ENCODE measurements at regions not wholly inside any gene's neighbourhood (a gene's known extent, or its start where the extent isn't known, plus 50 kb on each side); places are given as distances from the start of the nearest gene placed in this dataset.

DNA sequence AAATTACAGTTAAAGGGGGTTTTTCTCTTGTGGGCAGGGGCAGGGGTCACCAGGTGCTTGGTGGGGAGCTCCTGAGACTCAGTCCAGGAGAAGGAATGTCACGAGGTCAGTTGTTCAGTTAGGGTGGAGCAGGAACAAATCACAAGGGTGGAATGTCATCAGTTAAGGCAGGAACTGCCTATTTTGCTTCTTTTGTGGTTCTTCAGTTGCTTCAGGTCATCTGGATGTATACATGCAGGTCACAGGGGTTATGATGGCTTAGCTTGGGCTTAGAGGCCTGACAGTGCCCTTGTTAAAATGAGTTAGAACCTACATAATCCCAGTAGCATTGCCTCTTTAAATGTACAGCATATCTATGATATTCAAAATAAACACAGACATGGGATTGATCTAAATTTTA, 120.2 kb upstream of the CHD2 start:
- no peak for FAIRE-seq
- no peak overlapping the region for H2BK15ac ChIP-seq (ENCODE audit: low read length)
- TF ChIP-seq ZNF274 (IDR thresholded peaks at IDR 0.05; ENCODE audit: borderline replicate concordance, extremely low read depth, low read length) (no peak), ASH2L (IDR thresholded peaks at IDR 0.05; ENCODE audit: low read length) (no peak), BCL11A (IDR thresholded peaks at IDR 0.05; ENCODE audit: low read depth in 2 of 2, low read length in 2 of 2) (no peak), POLR2A (IDR thresholded peaks at IDR 0.05; ENCODE audit: control extremely low read depth in 1 of 2, low read depth in 2 of 2, low read length in 2 of 2) (no peak), RBBP5 (IDR thresholded peaks at IDR 0.05; ENCODE audit: borderline replicate concordance, low read depth, low read length) (no peak), EP300 (IDR thresholded peaks at IDR 0.05; ENCODE audit: borderline replicate concordance in 1 of 2, low read depth in 2 of 2, low read length in 2 of 2) (no peak), HDAC6 (IDR thresholded peaks at IDR 0.05; ENCODE audit: low read depth, low read length) (no peak), SP4 (IDR thresholded peaks at IDR 0.05; ENCODE audit: low read length) (no peak), CHD2 (IDR thresholded peaks at IDR 0.05; ENCODE audit: low read length) (no peak), POU5F1 (IDR thresholded peaks at IDR 0.05; ENCODE audit: low read depth, low read length) (no peak), TAF1 (IDR thresholded peaks at IDR 0.05; ENCODE audit: low read depth, low read length) (no peak), CHD1 (IDR thresholded peaks at IDR 0.05; ENCODE audit: low read depth, low read length) (no peak), BACH1 (IDR thresholded peaks at IDR 0.05; ENCODE audit: low read length) (no peak), BRCA1 (IDR thresholded peaks at IDR 0.05; ENCODE audit: low read depth, low read length) (no peak), NANOG (IDR thresholded peaks at IDR 0.05; ENCODE audit: insufficient read depth, low read depth, low read length, poor library complexity, severe bottlenecking) (no peak), POLR2AphosphoS5 (IDR thresholded peaks at IDR 0.05; ENCODE audit: low read depth, low read length) (no peak), KDM1A (IDR thresholded peaks at IDR 0.05; ENCODE audit: borderline replicate concordance, low read length) (no peak)

More for the DNA sequence above, 120.2 kb upstream of the CHD2 start:
- H3K4me2 ChIP-seq (ENCODE audit: insufficient read depth in 1 of 2, low read depth in 2 of 2, low read length in 2 of 2): no peak overlapping the region
- no peak overlapping the region for H3K56ac ChIP-seq (replicated peaks; ENCODE audit: insufficient read length, low read depth, low read length)
- no peak overlapping the region for H2AK5ac ChIP-seq (ENCODE audit: low read depth, low read length)
- H2BK12ac ChIP-seq (ENCODE audit: low read depth, low read length): no peak overlapping the region
- H2BK120ac ChIP-seq (replicated peaks; ENCODE audit: low read depth, low read length): no peak overlapping the region
- no peak overlapping the region for H3K4ac ChIP-seq (replicated peaks; ENCODE audit: insufficient read length, low read depth, low read length)
- H4K8ac ChIP-seq (ENCODE audit: extremely low read depth, insufficient read depth, low read length): no peak overlapping the region
- H3K23me2 ChIP-seq (ENCODE audit: low read depth, low read length): no peaks in the 10 kb centered on the region
- peaks cover 0 to 5% of the 10 kb centered on the region in 2 experiments; a peak in 1 of 4 replicates for H3K9me3 ChIP-seq (ENCODE audit: insufficient read depth in 2 of 2, low read depth in 1 of 2, low read length in 1 of 2)
- H3K4me3 ChIP-seq (ENCODE audit: extremely low read depth in 1 of 4, insufficient read depth in 2 of 4, low read depth in 3 of 4, low read length in 4 of 4): no peak overlapping the region
- no peak overlapping the region for H2BK5ac ChIP-seq (ENCODE audit: low read depth, low read length)
- H3K18ac ChIP-seq (ENCODE audit: extremely low read depth, low read length): no peak overlapping the region
- no peak overlapping the region for H3K14ac ChIP-seq (ENCODE audit: insufficient read length)
- ChIA-PET CTCF (ENCODE audit: partially characterized antibody) (interaction anchor here (0.7 to 1.5 kb wide), 5 partner anchors 16 to 258 kb away, joined by 3 read pairs; no protein-coding TSS in a partner anchor), POLR2A (ENCODE audit: partially characterized antibody) (no interaction called here)
- no peak overlapping the region for H3K23ac ChIP-seq (ENCODE audit: insufficient read length)
- no peaks in the 10 kb centered on the region for H3K79me2 ChIP-seq (ENCODE audit: control insufficient read depth in 1 of 2, insufficient read depth in 2 of 2, low read length in 2 of 2)
- H2BK20ac ChIP-seq (ENCODE audit: low read length): no peak overlapping the region
- H3K27me3 ChIP-seq (replicated peaks in 1 of 4; ENCODE audit: control insufficient read depth in 3 of 4, extremely low read depth in 1 of 4, insufficient read depth in 3 of 4, low read length in 3 of 4): no peaks in the 10 kb centered on the region
- no peak overlapping the region for H2AFZ ChIP-seq (ENCODE audit: low read length)
- no peaks in the 10 kb centered on the region for H3K4me1 ChIP-seq (replicated peaks in 1 of 4; ENCODE audit: control insufficient read depth in 3 of 4, insufficient read depth in 4 of 4, low read length in 3 of 4)
- WGBS, 2 experiments (ENCODE audit: extremely low coverage in 1 of 2, insufficient coverage in 1 of 2, insufficient read length in 1 of 2, insufficient replicate concordance in 2 of 2, low coverage in 1 of 2, low lambda C conversion rate in 2 of 2, missing lambda C conversion rate in 1 of 2): 79% methylated on average over 1 of the region's 1 CpG; no CpG with 5 or more reads in 1 of the 2 experiments
- H3K9ac ChIP-seq (replicated peaks in 1 of 4; ENCODE audit: extremely low read depth in 1 of 4, low read depth in 3 of 4, low read length in 3 of 4): no peak overlapping the region
- no peak overlapping the region for H4K91ac ChIP-seq (replicated peaks; ENCODE audit: insufficient read length, low read length)
- no peaks in the 10 kb centered on the region for H4K20me1 ChIP-seq (replicated peaks in 1 of 2; ENCODE audit: control insufficient read depth in 1 of 2, insufficient read depth in 2 of 2, low read length in 2 of 2)
- no peak for DNase-seq (ENCODE audit: low read depth in 1 of 2, low spot score in 2 of 2)
- no peaks in the 10 kb centered on the region for H3K36me3 ChIP-seq (ENCODE audit: control insufficient read depth in 2 of 4, insufficient read depth in 4 of 4, low read length in 3 of 4)
- H3K79me1 ChIP-seq (ENCODE audit: low read depth, low read length): no peaks in the 10 kb centered on the region
- H3K27ac ChIP-seq (ENCODE audit: low read depth, low read length): no peak overlapping the region
- H4K5ac ChIP-seq (ENCODE audit: insufficient read length, low read depth, low read length): no peak overlapping the region
